ENCODE measurements at regions not wholly inside any gene's neighbourhood (a gene's known extent, or its start where the extent isn't known, plus 50 kb on each side); places are given as distances from the start of the nearest gene placed in this dataset.

DNA sequence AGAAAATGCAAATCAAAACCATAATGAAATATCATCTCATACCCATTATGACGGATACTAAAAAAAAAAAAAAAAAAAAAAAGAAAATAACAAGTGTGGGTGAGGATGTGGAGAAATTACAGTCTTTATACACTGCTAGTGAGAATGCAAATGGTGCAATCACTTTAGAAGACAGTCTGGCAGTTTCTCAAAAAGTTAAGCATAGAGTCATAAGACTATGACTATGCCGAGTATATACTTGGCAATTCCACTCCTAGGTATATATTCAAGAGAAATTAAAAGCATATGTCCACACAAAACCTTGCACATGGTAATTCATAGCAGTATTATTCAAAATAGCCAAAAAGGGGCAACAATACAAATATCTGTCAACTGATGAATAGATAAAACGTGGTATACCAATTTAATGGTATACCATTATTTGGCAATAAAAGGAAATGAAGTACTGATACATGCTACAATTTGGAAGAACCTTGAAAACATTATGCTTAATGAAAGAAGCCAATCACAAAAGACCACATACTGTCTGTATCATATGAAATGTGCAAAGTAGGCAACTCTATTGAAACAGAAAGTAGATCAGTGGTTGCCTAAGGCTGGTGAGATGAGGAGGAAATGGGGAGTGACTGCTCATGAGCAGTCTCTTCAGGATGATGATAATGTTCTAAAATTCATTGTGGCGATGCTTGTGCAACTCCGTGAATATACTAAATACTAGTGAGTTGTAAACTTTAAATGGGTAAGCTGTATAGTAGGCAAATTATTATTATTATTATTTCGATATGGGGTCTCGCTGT lies 90.1 kb upstream of the NANOS1 start:
- no peak overlapping the region for H3K27ac ChIP-seq
- TF ChIP-seq, protein P1, sequence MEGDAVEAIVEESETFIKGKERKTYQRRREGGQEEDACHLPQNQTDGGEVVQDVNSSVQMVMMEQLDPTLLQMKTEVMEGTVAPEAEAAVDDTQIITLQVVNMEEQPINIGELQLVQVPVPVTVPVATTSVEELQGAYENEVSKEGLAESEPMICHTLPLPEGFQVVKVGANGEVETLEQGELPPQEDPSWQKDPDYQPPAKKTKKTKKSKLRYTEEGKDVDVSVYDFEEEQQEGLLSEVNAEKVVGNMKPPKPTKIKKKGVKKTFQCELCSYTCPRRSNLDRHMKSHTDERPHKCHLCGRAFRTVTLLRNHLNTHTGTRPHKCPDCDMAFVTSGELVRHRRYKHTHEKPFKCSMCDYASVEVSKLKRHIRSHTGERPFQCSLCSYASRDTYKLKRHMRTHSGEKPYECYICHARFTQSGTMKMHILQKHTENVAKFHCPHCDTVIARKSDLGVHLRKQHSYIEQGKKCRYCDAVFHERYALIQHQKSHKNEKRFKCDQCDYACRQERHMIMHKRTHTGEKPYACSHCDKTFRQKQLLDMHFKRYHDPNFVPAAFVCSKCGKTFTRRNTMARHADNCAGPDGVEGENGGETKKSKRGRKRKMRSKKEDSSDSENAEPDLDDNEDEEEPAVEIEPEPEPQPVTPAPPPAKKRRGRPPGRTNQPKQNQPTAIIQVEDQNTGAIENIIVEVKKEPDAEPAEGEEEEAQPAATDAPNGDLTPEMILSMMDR (IDR thresholded peaks at IDR 0.05), result no peak
- DNase-seq (ENCODE audit: low spot score), result no peak

DNA sequence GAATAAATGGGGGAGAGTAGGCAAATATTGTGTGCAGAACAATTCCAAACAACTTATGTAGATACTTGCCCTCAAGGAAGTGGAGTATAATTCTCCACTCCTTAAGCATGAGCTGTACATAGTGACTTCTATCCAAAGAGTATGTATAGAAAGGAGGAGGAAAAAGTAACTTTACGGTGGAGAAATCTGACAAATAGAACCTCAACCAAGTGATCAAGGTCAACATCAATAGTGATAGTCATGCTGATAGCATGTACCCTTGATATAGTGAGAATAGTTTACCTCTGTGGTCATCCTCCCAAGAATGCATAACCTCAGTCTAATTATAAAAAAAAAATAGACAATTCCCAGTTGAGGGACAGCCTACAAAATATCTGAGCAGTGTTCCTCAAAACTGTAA lies 89.1 kb upstream of the NANOS1 start:
- no peak for DNase-seq (ENCODE audit: low spot score)
- Histone ChIP-seq H3K27ac (no peak overlapping the region), H3K4me3 (no peak overlapping the region)
- TF ChIP-seq, protein P1 (IDR thresholded peaks at IDR 0.05), result no peak

More for the DNA sequence above, 90.1 kb upstream of the NANOS1 start:
- no peak overlapping the region for H3K4me3 ChIP-seq

DNA sequence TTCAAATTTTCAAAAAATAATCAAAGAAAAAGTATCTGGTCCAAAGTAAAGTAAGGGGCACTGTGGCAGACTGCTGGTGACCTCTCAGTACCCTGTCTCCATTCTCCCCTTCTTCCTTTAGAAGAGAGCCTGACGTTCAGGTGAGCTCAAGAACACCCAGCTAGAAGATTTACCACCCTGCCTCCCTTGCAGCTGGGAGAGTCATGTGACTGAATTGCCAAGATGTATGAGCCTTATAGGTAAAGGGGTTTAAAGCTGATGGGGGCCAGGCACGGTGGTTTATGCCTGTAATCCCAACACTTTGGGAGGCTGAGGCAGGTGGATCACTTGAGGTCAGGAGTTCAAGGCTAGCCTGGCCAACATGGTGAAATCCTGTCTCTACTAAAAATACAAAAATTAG lies 86.3 kb upstream of the NANOS1 start:
- Histone ChIP-seq H3K27ac (no peak overlapping the region), H3K4me3 (no peak overlapping the region)
- no peak for DNase-seq (ENCODE audit: low spot score)
- TF ChIP-seq, protein P1 (IDR thresholded peaks at IDR 0.05), result no peak

DNA sequence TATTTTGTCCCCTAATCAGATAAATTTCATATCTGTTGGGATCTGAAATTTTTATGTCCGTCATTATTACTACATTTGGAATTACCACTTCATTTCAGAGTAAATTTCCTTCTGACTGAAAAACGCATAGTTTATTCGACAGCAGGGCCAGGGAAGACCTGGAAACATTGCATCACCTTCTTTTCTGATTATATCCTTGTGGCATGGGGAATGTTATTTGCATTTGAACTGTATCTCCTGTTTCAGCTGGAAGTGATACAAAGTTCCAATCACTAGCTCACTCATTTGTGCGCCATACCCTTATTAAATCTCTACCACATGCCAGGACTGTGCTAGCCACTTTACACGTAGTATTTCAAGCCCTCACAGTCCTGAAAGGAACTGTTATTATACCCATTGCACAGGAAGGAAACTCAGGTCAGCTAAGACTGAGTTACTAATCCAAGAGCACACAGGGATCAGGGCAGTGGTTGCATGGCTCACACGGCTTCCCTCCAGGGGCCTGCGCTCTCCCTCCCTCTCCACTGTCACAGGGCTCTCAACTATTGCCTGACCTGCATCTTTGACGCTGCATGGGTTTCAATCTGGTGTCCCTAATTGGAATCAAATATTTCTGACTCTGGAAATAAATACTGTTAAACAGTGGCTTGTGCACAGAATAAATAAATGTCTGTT lies 84.4 kb upstream of the NANOS1 start:
- TF ChIP-seq, protein P1 (IDR thresholded peaks at IDR 0.05), result no peak
- DNase-seq (ENCODE audit: low spot score), result no peak
- no peak overlapping the region for H3K4me3 ChIP-seq
- H3K27ac ChIP-seq, result no peak overlapping the region

DNA sequence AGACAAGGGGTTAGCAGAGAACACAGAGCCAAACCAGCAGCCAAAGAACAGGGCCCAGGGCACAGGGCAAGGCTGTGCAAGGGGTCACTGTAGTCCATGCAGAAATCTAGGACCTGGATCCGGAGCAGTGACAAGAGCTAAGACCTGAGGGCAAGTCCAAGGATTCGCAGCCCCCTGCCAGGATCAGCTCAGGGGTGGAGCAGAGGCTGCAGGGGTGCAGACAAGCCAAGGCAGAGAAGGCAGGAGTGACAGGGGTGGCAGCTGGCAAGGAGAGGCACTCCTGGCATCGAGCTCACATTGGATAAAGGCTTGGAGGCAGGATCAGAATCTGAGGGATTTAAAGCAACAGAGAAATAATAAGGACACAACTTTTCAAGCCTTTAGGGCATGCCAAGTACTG lies 80.7 kb upstream of the NANOS1 start:
- TF ChIP-seq, protein P1 (IDR thresholded peaks at IDR 0.05), result no peak
- Histone ChIP-seq H3K4me3 (no peak overlapping the region), H3K27ac (no peak overlapping the region)
- DNase-seq (ENCODE audit: low spot score), result no peak

DNA sequence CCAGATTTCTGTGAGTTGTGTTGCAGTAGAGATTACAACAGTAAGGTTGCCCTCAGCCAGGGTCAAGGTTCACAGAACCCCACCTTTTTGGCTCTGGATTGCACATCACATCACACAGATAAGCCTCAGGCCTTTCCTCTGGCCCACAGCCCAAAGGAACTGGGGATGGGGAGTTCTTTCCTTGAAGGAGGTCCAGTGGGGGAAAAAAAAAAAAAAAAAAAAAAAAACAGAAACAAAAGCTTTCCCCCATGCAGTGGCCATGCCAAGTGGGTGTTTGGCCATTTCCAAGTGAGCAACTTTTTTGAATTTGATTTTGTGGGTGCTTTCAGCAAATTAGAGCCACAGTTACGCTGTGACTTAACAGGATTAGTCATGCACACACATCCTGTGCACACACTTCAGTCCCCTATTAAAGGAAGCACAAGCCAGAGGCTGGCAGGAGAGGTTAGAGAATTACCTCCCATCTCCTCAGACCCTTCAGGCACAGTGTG lies 79.3 kb upstream of the NANOS1 start:
- TF ChIP-seq, protein P1 (IDR thresholded peaks at IDR 0.05), result no peak
- DNase-seq (ENCODE audit: low spot score), result no peak
- Histone ChIP-seq H3K4me3 (no peak overlapping the region), H3K27ac (no peak overlapping the region)
